ENCODE measurements at regions not wholly inside any gene's neighbourhood (a gene's known extent, or its start where the extent isn't known, plus 50 kb on each side); places are given as distances from the start of the nearest gene placed in this dataset.

DNA sequence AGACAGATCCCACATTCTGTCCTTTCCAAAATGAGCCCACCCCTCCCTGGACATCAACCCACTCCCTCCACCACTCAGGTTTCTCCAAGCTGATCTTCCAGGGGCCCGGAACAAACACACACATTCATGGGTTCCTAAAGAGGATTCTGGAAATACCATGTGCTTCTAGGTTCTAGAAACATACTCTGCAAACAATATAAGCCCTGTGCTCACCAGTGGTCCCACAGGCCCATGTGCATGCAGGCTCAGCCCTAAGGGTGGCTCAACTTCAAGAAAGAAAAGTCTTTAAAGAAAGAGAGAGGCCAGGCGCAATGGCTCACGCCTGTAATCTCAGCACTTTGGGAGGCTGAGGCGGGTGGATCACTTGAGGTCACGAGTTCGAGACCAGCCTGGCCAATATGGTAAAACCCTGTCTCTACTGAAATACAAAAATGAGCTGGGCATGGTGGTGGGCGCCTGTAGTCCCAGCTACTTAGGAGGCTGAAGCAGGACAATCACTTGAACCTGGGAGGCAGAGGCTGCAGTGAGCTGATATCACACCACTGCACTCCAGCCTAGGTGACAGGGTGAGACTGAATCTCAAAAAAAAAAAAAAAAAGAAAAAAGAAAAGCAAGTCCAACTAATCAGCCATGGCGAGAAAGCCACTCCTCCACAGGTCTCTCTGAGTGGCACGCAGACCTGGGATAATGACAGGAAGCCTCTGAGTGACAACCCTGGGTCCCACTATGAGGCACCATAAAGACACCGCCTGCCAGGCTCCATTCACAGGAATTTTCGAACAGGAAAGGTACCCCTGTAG is 59.5 kb upstream of the PNMA1 start:
- no peak for TF ChIP-seq EP300 (IDR thresholded peaks at IDR 0.05)
- no peak for TF ChIP-seq POLR2A (IDR thresholded peaks at IDR 0.05)
- TF ChIP-seq POLR2AphosphoS5 (IDR thresholded peaks at IDR 0.05), result no peak
- TF ChIP-seq, protein P1, sequence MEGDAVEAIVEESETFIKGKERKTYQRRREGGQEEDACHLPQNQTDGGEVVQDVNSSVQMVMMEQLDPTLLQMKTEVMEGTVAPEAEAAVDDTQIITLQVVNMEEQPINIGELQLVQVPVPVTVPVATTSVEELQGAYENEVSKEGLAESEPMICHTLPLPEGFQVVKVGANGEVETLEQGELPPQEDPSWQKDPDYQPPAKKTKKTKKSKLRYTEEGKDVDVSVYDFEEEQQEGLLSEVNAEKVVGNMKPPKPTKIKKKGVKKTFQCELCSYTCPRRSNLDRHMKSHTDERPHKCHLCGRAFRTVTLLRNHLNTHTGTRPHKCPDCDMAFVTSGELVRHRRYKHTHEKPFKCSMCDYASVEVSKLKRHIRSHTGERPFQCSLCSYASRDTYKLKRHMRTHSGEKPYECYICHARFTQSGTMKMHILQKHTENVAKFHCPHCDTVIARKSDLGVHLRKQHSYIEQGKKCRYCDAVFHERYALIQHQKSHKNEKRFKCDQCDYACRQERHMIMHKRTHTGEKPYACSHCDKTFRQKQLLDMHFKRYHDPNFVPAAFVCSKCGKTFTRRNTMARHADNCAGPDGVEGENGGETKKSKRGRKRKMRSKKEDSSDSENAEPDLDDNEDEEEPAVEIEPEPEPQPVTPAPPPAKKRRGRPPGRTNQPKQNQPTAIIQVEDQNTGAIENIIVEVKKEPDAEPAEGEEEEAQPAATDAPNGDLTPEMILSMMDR (IDR thresholded peaks at IDR 0.05), result no peak
- Histone ChIP-seq H3K4me3 (no peak overlapping the region), H3K27me3 (no peaks in the 10 kb centered on the region), H3K27ac (peak overlapping the region in 3 of 4 donors; percentile 34 to 75 (median 72)), H3K9me3 (no peaks in the 10 kb centered on the region), H3K36me3 (no peaks in the 10 kb centered on the region), H3K4me1 (peaks cover 3 to 98% (median 46%) of the 10 kb centered on the region in 3 donors)
- ATAC-seq, result no peak
- WGBS, 2 donors (ENCODE audit: low coverage in 1 of 2), result 76 to 91% methylated on average over 7 to 11 of the region's 11 CpGs

DNA sequence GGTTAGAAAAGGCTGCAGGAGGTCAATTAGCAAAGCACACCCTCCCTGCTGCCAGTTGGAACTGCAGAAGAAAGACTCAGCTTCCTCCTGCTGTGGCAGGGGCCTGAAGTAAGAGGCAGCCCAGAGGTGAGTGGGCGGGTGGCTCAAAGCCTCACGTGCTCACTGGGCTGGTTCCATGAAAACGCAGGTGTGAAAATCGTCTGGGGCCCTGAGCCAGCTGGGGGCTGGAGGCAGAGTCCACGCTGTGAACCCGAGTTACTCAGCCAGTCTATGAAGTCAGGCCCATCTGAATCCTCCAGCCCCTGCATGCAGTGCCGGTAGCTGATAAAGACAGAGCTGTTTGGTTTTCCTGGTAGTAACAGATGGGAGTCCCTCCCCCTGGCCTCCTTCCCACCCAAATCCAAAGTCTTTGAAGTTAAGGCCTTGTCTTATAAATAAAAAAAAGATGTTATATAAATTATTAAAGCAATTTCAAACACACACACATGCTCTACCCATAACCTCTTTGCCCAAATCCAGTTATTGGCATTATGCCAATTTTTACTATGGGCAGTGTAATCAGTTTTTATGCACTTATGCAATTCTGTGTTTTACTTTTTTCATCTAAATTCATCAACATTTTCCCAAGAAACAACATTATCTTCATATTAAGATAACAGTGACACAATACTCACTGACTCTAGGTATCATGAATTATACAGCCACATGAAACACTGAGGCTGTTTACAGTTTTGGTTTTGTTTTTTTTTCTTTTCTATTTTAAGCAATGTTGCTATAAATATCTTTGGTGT is 57.9 kb upstream of the PNMA1 start:
- Histone ChIP-seq H3K36me3 (no peaks in the 10 kb centered on the region), H3K27me3 (no peaks in the 10 kb centered on the region), H3K4me3 (no peak overlapping the region), H3K4me1 (peaks cover 3 to 98% (median 52%) of the 10 kb centered on the region in 3 donors), H3K27ac (peak overlapping the region; percentile 54 to 80 (median 74)), H3K9me3 (no peaks in the 10 kb centered on the region)
- ATAC-seq, result peak; percentile 25
- peak; percentile 42 for TF ChIP-seq POLR2AphosphoS5 (IDR thresholded peaks at IDR 0.05)
- TF ChIP-seq EP300 (IDR thresholded peaks at IDR 0.05), result no peak
- WGBS, 2 donors (ENCODE audit: low coverage in 1 of 2), result 0% methylated on average over 3 of the region's 7 CpGs; no CpG with 5 or more reads in 1 of the 2 donors

DNA sequence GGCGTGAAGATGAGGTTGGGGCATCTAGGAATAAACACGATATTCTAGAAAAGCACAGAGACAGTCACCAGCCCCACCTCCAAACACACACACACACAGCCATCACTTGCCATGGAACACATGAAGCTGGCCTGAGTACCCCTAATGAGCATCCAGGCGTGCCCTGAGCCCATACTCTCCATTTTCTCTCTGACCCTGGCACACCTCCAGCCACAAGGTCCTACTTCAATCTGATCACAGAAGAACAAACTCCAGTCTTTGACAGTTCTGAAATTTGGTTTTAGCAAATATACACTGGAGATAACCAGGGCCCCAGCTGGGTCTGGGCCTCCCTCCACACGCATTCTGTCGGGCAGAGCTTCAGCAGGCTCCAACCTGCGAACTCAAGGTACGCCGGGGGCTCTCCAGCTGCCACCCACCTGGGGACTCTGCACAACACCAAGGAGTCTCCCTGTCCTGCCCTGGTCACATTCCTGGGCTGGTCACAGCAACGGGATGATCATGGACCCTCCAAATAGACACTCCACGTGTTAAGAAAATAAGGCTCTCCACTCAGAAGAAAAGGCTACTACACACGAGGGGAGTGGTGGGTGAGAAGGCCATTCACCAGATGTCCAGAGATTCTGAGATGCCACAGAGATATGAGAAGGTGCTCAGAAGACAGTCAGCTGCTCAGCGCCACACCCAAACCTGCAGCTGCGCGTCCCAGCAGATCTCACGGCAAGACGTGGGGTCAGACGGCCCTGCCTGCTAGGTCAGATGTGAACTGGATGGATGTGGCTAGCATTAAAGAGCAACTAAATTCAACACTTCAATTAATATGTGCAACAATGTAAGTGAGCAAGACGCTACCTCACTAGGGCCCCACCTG is 57.0 kb upstream of the PNMA1 start:
- no peaks in the 10 kb centered on the region for H3K27me3 ChIP-seq
- H3K4me1 ChIP-seq, result peaks cover 3 to 98% (median 48%) of the 10 kb centered on the region in 3 donors
- TF ChIP-seq POLR2AphosphoS5 (IDR thresholded peaks at IDR 0.05) (no peak), POLR2A (IDR thresholded peaks at IDR 0.05) (no peak), EP300 (IDR thresholded peaks at IDR 0.05) (no peak)
- TF ChIP-seq, protein P1 (IDR thresholded peaks at IDR 0.05), result no peak
- ATAC-seq, result no peak
- H3K36me3 ChIP-seq, result no peaks in the 10 kb centered on the region
- no peaks in the 10 kb centered on the region for H3K9me3 ChIP-seq
- WGBS, 2 donors (ENCODE audit: low coverage in 1 of 2), result 81% methylated on average over 3 of the region's 18 CpGs; no CpG with 5 or more reads in 1 of the 2 donors
- H3K27ac ChIP-seq, result peak overlapping the region in 3 of 4 donors; percentile 72 to 80 (median 75)
- H3K4me3 ChIP-seq, result no peak overlapping the region

DNA sequence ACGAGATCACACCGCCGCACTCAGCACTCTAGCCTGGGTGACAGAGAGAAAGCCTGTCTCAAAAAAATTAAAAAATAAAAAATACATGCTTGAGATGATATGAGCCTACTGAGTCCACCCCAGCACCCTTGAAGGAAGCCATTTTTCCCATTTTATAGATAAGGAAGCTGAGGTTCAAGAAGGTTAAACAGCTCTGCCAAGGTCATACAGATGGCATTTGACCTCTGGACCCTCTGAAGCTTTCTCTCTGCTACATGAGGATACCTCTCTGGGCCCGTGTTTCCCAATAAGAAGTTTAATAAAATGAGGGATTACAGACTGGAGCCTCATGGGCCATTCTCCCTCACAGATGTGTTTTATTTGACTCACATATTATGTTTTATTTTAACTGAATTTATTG is 53.9 kb upstream of the PNMA1 start:
- Histone ChIP-seq H3K4me3 (no peak overlapping the region), H3K27me3 (no peaks in the 10 kb centered on the region), H3K36me3 (no peaks in the 10 kb centered on the region), H3K9me3 (no peaks in the 10 kb centered on the region), H3K27ac (peak overlapping the region in 3 of 4 donors; percentile 35 to 71 (median 49)), H3K4me1 (peaks cover 6 to 98% (median 47%) of the 10 kb centered on the region in 3 donors)
- 62 to 87% methylated on average over 1 to 4 of the region's 4 CpGs for WGBS, 2 donors (ENCODE audit: low coverage in 1 of 2)
- ATAC-seq, result no peak
- no peak for TF ChIP-seq EP300 (IDR thresholded peaks at IDR 0.05)
- TF ChIP-seq, protein P1 (IDR thresholded peaks at IDR 0.05), result no peak
- no peak for TF ChIP-seq POLR2A (IDR thresholded peaks at IDR 0.05)
- TF ChIP-seq POLR2AphosphoS5 (IDR thresholded peaks at IDR 0.05), result no peak
